ENCODE measurements at regions not wholly inside any gene's neighbourhood (a gene's known extent, or its start where the extent isn't known, plus 50 kb on each side); places are given as distances from the start of the nearest gene placed in this dataset.
A peak's percentile ranks its signal among the peaks of the same experiment; 100 is the strongest.

GRCh38 chr3:105923140-105923539 lies 54.3 kb upstream of the CBLB start:
- no peaks in the 10 kb centered on the region for H3K4me1 ChIP-seq (ENCODE audit: control insufficient read depth, insufficient read depth, low read length)
- H3K27me3 ChIP-seq (ENCODE audit: control insufficient read depth, insufficient read depth, low read length), result no peaks in the 10 kb centered on the region
- H3K36me3 ChIP-seq (ENCODE audit: insufficient read depth, low read length), result no peaks in the 10 kb centered on the region
- no peak overlapping the region for H3K4me2 ChIP-seq (ENCODE audit: low read length)
- H3K4me3 ChIP-seq (ENCODE audit: low read length), result no peak overlapping the region
- H3K9ac ChIP-seq (ENCODE audit: low read depth, low read length), result no peak overlapping the region
- H3K9me3 ChIP-seq (replicated peaks; ENCODE audit: low read length), result no peaks in the 10 kb centered on the region

GRCh38 chr3:105927741-105928140 lies 58.9 kb upstream of the CBLB start:
- H3K9ac ChIP-seq (ENCODE audit: low read depth, low read length), result no peak overlapping the region
- H3K9me3 ChIP-seq (replicated peaks; ENCODE audit: low read length), result no peaks in the 10 kb centered on the region
- no peaks in the 10 kb centered on the region for H3K4me1 ChIP-seq (ENCODE audit: control insufficient read depth, insufficient read depth, low read length)
- H3K36me3 ChIP-seq (ENCODE audit: insufficient read depth, low read length), result no peaks in the 10 kb centered on the region
- no peaks in the 10 kb centered on the region for H3K27me3 ChIP-seq (ENCODE audit: control insufficient read depth, insufficient read depth, low read length)
- H3K4me2 ChIP-seq (ENCODE audit: low read length), result no peak overlapping the region
- H3K4me3 ChIP-seq (ENCODE audit: low read length), result no peak overlapping the region

- Histone ChIP-seq H3K9ac (ENCODE audit: low read depth, low read length) (no peak overlapping the region), H3K27me3 (ENCODE audit: control insufficient read depth, insufficient read depth, low read length) (no peaks in the 10 kb centered on the region), H3K4me3 (ENCODE audit: low read length) (no peak overlapping the region), H3K36me3 (ENCODE audit: insufficient read depth, low read length) (no peaks in the 10 kb centered on the region), H3K4me2 (ENCODE audit: low read length) (no peak overlapping the region), H3K9me3 (replicated peaks; ENCODE audit: low read length) (no peaks in the 10 kb centered on the region), H3K4me1 (ENCODE audit: control insufficient read depth, insufficient read depth, low read length) (no peaks in the 10 kb centered on the region)
Observed at GRCh38 chr3:105930733-105931132, 61.9 kb upstream of the CBLB start.

GRCh38 chr3:105931500-105931899 lies 62.7 kb upstream of the CBLB start:
- H3K27me3 ChIP-seq (ENCODE audit: control insufficient read depth, insufficient read depth, low read length), result no peaks in the 10 kb centered on the region
- H3K4me3 ChIP-seq (ENCODE audit: low read length), result no peak overlapping the region
- no peak overlapping the region for H3K9ac ChIP-seq (ENCODE audit: low read depth, low read length)
- H3K4me1 ChIP-seq (ENCODE audit: control insufficient read depth, insufficient read depth, low read length), result no peaks in the 10 kb centered on the region
- H3K36me3 ChIP-seq (ENCODE audit: insufficient read depth, low read length), result no peaks in the 10 kb centered on the region
- no peaks in the 10 kb centered on the region for H3K9me3 ChIP-seq (replicated peaks; ENCODE audit: low read length)
- H3K4me2 ChIP-seq (ENCODE audit: low read length), result no peak overlapping the region

GRCh38 chr3:105933871-105934270 lies 65.1 kb upstream of the CBLB start:
- H3K9me3 ChIP-seq (replicated peaks; ENCODE audit: low read length), result no peaks in the 10 kb centered on the region
- H3K9ac ChIP-seq (ENCODE audit: low read depth, low read length), result no peak overlapping the region
- H3K36me3 ChIP-seq (ENCODE audit: insufficient read depth, low read length), result no peaks in the 10 kb centered on the region
- no peak overlapping the region for H3K4me2 ChIP-seq (ENCODE audit: low read length)
- H3K27me3 ChIP-seq (ENCODE audit: control insufficient read depth, insufficient read depth, low read length), result no peaks in the 10 kb centered on the region
- H3K4me1 ChIP-seq (ENCODE audit: control insufficient read depth, insufficient read depth, low read length), result peaks cover 14% of the 10 kb centered on the region
- no peak overlapping the region for H3K4me3 ChIP-seq (ENCODE audit: low read length)

- Histone ChIP-seq H3K4me3 (ENCODE audit: low read length) (peak overlapping the region; percentile 21), H3K27me3 (ENCODE audit: control insufficient read depth, insufficient read depth, low read length) (no peaks in the 10 kb centered on the region), H3K36me3 (ENCODE audit: insufficient read depth, low read length) (no peaks in the 10 kb centered on the region), H3K9ac (ENCODE audit: low read depth, low read length) (peak overlapping the region; percentile 59), H3K9me3 (replicated peaks; ENCODE audit: low read length) (no peaks in the 10 kb centered on the region), H3K4me1 (ENCODE audit: control insufficient read depth, insufficient read depth, low read length) (peaks cover 15% of the 10 kb centered on the region), H3K4me2 (ENCODE audit: low read length) (peak overlapping the region; percentile 68)
Observed at GRCh38 chr3:105938101-105938500, 69.3 kb upstream of the CBLB start.

GRCh38 chr3:105938806-105939205 lies 70.0 kb upstream of the CBLB start:
- no peaks in the 10 kb centered on the region for H3K9me3 ChIP-seq (replicated peaks; ENCODE audit: low read length)
- H3K27me3 ChIP-seq (ENCODE audit: control insufficient read depth, insufficient read depth, low read length), result no peaks in the 10 kb centered on the region
- H3K4me1 ChIP-seq (ENCODE audit: control insufficient read depth, insufficient read depth, low read length), result peaks cover 17% of the 10 kb centered on the region
- no peak overlapping the region for H3K4me3 ChIP-seq (ENCODE audit: low read length)
- H3K4me2 ChIP-seq (ENCODE audit: low read length), result peak overlapping the region; percentile 68
- no peaks in the 10 kb centered on the region for H3K36me3 ChIP-seq (ENCODE audit: insufficient read depth, low read length)
- peak overlapping the region; percentile 59 for H3K9ac ChIP-seq (ENCODE audit: low read depth, low read length)

- no peaks in the 10 kb centered on the region for H3K27me3 ChIP-seq (ENCODE audit: control insufficient read depth, insufficient read depth, low read length)
- no peaks in the 10 kb centered on the region for H3K36me3 ChIP-seq (ENCODE audit: insufficient read depth, low read length)
- H3K4me1 ChIP-seq (ENCODE audit: control insufficient read depth, insufficient read depth, low read length), result peaks cover 22% of the 10 kb centered on the region
- no peaks in the 10 kb centered on the region for H3K9me3 ChIP-seq (replicated peaks; ENCODE audit: low read length)
- peak overlapping the region; percentile 71 for H3K4me2 ChIP-seq (ENCODE audit: low read length)
- H3K9ac ChIP-seq (ENCODE audit: low read depth, low read length), result peak overlapping the region; percentile 76
- H3K4me3 ChIP-seq (ENCODE audit: low read length), result peak overlapping the region; percentile 38
Observed at GRCh38 chr3:105944276-105944675, 75.5 kb upstream of the CBLB start.

- Histone ChIP-seq H3K9ac (ENCODE audit: low read depth, low read length) (peak overlapping the region; percentile 76), H3K27me3 (ENCODE audit: control insufficient read depth, insufficient read depth, low read length) (no peaks in the 10 kb centered on the region), H3K4me2 (ENCODE audit: low read length) (peak overlapping the region; percentile 71), H3K4me1 (ENCODE audit: control insufficient read depth, insufficient read depth, low read length) (peaks cover 22% of the 10 kb centered on the region), H3K9me3 (replicated peaks; ENCODE audit: low read length) (no peaks in the 10 kb centered on the region), H3K4me3 (ENCODE audit: low read length) (peak overlapping the region; percentile 38), H3K36me3 (ENCODE audit: insufficient read depth, low read length) (no peaks in the 10 kb centered on the region)
Observed at GRCh38 chr3:105944721-105945120, 75.9 kb upstream of the CBLB start.

- Histone ChIP-seq H3K27me3 (ENCODE audit: control insufficient read depth, insufficient read depth, low read length) (no peaks in the 10 kb centered on the region), H3K36me3 (ENCODE audit: insufficient read depth, low read length) (no peaks in the 10 kb centered on the region), H3K9ac (ENCODE audit: low read depth, low read length) (no peak overlapping the region), H3K4me1 (ENCODE audit: control insufficient read depth, insufficient read depth, low read length) (peaks cover 22% of the 10 kb centered on the region), H3K4me2 (ENCODE audit: low read length) (no peak overlapping the region), H3K4me3 (ENCODE audit: low read length) (no peak overlapping the region), H3K9me3 (replicated peaks; ENCODE audit: low read length) (no peaks in the 10 kb centered on the region)
Observed at GRCh38 chr3:105948101-105948500, 79.3 kb upstream of the CBLB start.

GRCh38 chr3:105950881-105951600 lies 82.2 kb upstream of the CBLB start:
- Histone ChIP-seq H3K36me3 (ENCODE audit: insufficient read depth, low read length) (no peaks in the 10 kb centered on the region), H3K4me1 (ENCODE audit: control insufficient read depth, insufficient read depth, low read length) (no peaks in the 10 kb centered on the region), H3K9me3 (replicated peaks; ENCODE audit: low read length) (no peaks in the 10 kb centered on the region), H3K4me2 (ENCODE audit: low read length) (no peak overlapping the region), H3K4me3 (ENCODE audit: low read length) (no peak overlapping the region), H3K27me3 (ENCODE audit: control insufficient read depth, insufficient read depth, low read length) (no peaks in the 10 kb centered on the region), H3K9ac (ENCODE audit: low read depth, low read length) (no peak overlapping the region)

GRCh38 chr3:105953831-105954230 lies 85.0 kb upstream of the CBLB start:
- H3K36me3 ChIP-seq (ENCODE audit: insufficient read depth, low read length), result no peaks in the 10 kb centered on the region
- H3K4me1 ChIP-seq (ENCODE audit: control insufficient read depth, insufficient read depth, low read length), result peaks cover 10% of the 10 kb centered on the region
- H3K9ac ChIP-seq (ENCODE audit: low read depth, low read length), result no peak overlapping the region
- no peaks in the 10 kb centered on the region for H3K9me3 ChIP-seq (replicated peaks; ENCODE audit: low read length)
- H3K27me3 ChIP-seq (ENCODE audit: control insufficient read depth, insufficient read depth, low read length), result no peaks in the 10 kb centered on the region
- no peak overlapping the region for H3K4me2 ChIP-seq (ENCODE audit: low read length)
- H3K4me3 ChIP-seq (ENCODE audit: low read length), result no peak overlapping the region

Data from skeletal muscle satellite cell (primary cell).